ENCODE measurements at regions not wholly inside any gene's neighbourhood (a gene's known extent, or its start where the extent isn't known, plus 50 kb on each side); places are given as distances from the start of the nearest gene placed in this dataset.

DNA sequence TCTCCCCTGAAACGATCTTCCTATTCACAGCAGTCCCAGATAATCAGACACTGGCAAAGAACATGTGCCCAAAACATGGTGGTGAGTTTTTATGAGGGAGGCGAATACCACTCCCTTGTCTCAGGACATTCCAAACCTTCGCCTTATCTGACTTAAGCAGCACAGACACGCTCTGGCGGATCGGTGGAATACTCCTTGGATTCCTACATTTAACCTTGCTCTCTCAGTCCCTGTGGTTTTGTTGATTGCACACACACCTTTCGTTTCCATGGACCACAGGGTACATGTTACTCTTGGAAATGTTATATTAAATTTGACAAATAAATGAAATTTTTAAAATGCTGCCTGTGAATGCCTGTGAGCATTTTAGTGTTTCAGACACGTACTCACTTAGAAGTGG lies 87.8 kb upstream of the CPEB4 start:
- ATAC-seq (ENCODE audit: low read depth), result no peak
- DNase-seq, result no peak
- POLR2A ChIA-PET (ENCODE audit: unreplicated experiment), result no interaction called here

More for the DNA sequence above, 87.8 kb upstream of the CPEB4 start:
- H3K9me3 ChIP-seq (ENCODE audit: control insufficient read depth, insufficient read depth, low read length), result no peaks in the 10 kb centered on the region
- CTCF ChIA-PET, result no interaction called here
- no peak overlapping the region for H2AK5ac ChIP-seq (ENCODE audit: low read depth, low read length)
- no peak overlapping the region for H3K4ac ChIP-seq (ENCODE audit: low read depth, low read length)
- no peak overlapping the region for H2BK20ac ChIP-seq (ENCODE audit: low read depth, low read length)
- H2BK5ac ChIP-seq (ENCODE audit: low read depth, low read length, poor library complexity, severe bottlenecking), result no peak overlapping the region
- H2BK120ac ChIP-seq (ENCODE audit: low read depth, low read length), result no peak overlapping the region
- no peak overlapping the region for H3K14ac ChIP-seq (replicated peaks; ENCODE audit: low read depth, low read length)
- H3K4me2 ChIP-seq (ENCODE audit: low read depth, low read length), result no peak overlapping the region
- TF ChIP-seq POLR2A (IDR thresholded peaks at IDR 0.05; ENCODE audit: low read depth, low read length), result no peak
- no peak for TF ChIP-seq RAD21 (IDR thresholded peaks at IDR 0.05; ENCODE audit: low read length)
- no peak for TF ChIP-seq FOS (IDR thresholded peaks at IDR 0.05; ENCODE audit: low read depth, low read length)
- no peak for TF ChIP-seq CHD1 (IDR thresholded peaks at IDR 0.05; ENCODE audit: low read depth, low read length)
- TF ChIP-seq NFE2L2 (IDR thresholded peaks at IDR 0.05; ENCODE audit: low read depth, low read length), result no peak
- no peak for TF ChIP-seq BHLHE40 (IDR thresholded peaks at IDR 0.05; ENCODE audit: low read depth, low read length)
- no peak for TF ChIP-seq MAFK (IDR thresholded peaks at IDR 0.05; ENCODE audit: low read depth, low read length)
- no peak for TF ChIP-seq CEBPB (IDR thresholded peaks at IDR 0.05; ENCODE audit: low read depth, low read length)
- no peak for TF ChIP-seq CTCF (conservative IDR thresholded peaks at IDR 0.05; ENCODE audit: low read depth, low read length)
- no peak for TF ChIP-seq RCOR1 (IDR thresholded peaks at IDR 0.05; ENCODE audit: insufficient replicate concordance, low read length)
- H3K79me1 ChIP-seq (ENCODE audit: low read depth in 1 of 2, low read length in 2 of 2), result no peaks in the 10 kb centered on the region
- no peaks in the 10 kb centered on the region for H3K36me3 ChIP-seq (ENCODE audit: control insufficient read depth, insufficient read depth, low read length)
- no peak overlapping the region for H2BK15ac ChIP-seq (ENCODE audit: low read depth, low read length)
- H3K56ac ChIP-seq (ENCODE audit: extremely low read depth, insufficient read depth, low read length), result no peak overlapping the region
- no peak overlapping the region for H3K18ac ChIP-seq (ENCODE audit: low read depth, low read length)
- no peak overlapping the region for H3K4me3 ChIP-seq (ENCODE audit: insufficient read depth, low read depth, low read length)
- no peak overlapping the region for H4K5ac ChIP-seq (ENCODE audit: low read depth, low read length)
- dilution Hi-C loops (cut with HindIII; ENCODE audit: low sequenced_read_pairs, unreplicated experiment), result no loop called here
- no CpG with 5 or more reads among the region's 8 CpGs for WGBS, 2 experiments (ENCODE audit: extremely low coverage in 2 of 2, insufficient read length in 1 of 2)
- intact Hi-C loops (cut with micrococcal nuclease), result no loop called here
- H3K9me1 ChIP-seq (ENCODE audit: insufficient read depth, low read length), result no peaks in the 10 kb centered on the region; the same call in 1 of the 2 replicates
- BruUV-seq (replicated peaks), result no TSS peak
- no peak overlapping the region for H4K8ac ChIP-seq (ENCODE audit: low read depth in 2 of 2, low read length in 2 of 2)
- no peak overlapping the region for H3K23ac ChIP-seq (ENCODE audit: low read depth, low read length)
- no peak overlapping the region for H2AK9ac ChIP-seq (replicated peaks; ENCODE audit: low read depth, low read length, poor library complexity)
- in situ Hi-C loops (cut with MboI; ENCODE audit: low sequenced_read_pairs), result no loop called here
- H3K27ac ChIP-seq (ENCODE audit: insufficient read depth, low read length), result no peak overlapping the region
- peaks cover 5% of the 10 kb centered on the region; the same call in 1 of the 2 replicates for H3K27me3 ChIP-seq (ENCODE audit: control insufficient read depth, insufficient read depth, low read length)
- no peak overlapping the region for H2AFZ ChIP-seq (replicated peaks; ENCODE audit: low read length, poor library complexity)
- H4K91ac ChIP-seq (ENCODE audit: insufficient read depth, low read depth, low read length), result no peak overlapping the region
- H3K4me1 ChIP-seq (ENCODE audit: control insufficient read depth, insufficient read depth, low read length), result peaks cover 2% of the 10 kb centered on the region; the same call in 1 of the 2 replicates
- H4K20me1 ChIP-seq (ENCODE audit: insufficient read depth, low read length), result no peaks in the 10 kb centered on the region
- no peak overlapping the region for H3K9ac ChIP-seq (ENCODE audit: low read depth, low read length)
